SK-N-SH treated with all-trans-retinoic acid at 6 μM for 48 hours (cell line): ENCODE measurements at regions not wholly inside any gene's neighbourhood (a gene's known extent, or its start where the extent isn't known, plus 50 kb on each side); places are given as distances from the start of the nearest gene placed in this dataset.

Source experiments
- ARNTL ChIP-seq: fragments of 450-650 bp; formaldehyde crosslinking; IDR thresholded peaks from 2 replicates; pipeline ENCODE4 v1.5.0; 2020; ENCODE audit warnings: low read depth, mild to moderate bottlenecking, moderate library complexity, borderline replicate concordance
- TF ChIP-seq, protein P1 (sequence below): fragments of 250-450 bp; sonication (Bioruptor Pico); IDR thresholded peaks from 2 replicates; pipeline ENCODE4 v1.8.0; 2020; ENCODE audit warnings: mild to moderate bottlenecking, moderate library complexity, borderline replicate concordance

DNA sequence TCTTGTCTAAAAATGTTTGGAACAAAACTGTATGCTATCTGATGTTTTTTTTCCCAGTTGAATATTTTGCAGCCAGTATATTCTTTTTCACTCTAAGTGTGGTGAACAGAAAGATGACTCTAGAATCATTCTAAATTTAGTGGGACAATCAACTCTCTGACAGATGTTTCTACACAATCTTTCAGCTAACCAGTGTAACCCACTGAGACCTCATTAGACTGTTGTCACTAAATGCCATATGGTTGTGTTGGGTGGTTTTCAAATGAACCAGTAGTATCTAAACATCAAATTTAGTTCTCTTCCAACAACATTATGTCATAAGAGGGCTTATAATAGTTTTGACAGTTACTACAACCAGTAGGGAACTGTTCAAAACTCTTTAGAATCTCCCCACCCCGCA is 129.6 kb upstream of the PRLR start:
- TF ChIP-seq ARNTL (CRISPR knock-in tag): no peak
- TF ChIP-seq, protein P1, sequence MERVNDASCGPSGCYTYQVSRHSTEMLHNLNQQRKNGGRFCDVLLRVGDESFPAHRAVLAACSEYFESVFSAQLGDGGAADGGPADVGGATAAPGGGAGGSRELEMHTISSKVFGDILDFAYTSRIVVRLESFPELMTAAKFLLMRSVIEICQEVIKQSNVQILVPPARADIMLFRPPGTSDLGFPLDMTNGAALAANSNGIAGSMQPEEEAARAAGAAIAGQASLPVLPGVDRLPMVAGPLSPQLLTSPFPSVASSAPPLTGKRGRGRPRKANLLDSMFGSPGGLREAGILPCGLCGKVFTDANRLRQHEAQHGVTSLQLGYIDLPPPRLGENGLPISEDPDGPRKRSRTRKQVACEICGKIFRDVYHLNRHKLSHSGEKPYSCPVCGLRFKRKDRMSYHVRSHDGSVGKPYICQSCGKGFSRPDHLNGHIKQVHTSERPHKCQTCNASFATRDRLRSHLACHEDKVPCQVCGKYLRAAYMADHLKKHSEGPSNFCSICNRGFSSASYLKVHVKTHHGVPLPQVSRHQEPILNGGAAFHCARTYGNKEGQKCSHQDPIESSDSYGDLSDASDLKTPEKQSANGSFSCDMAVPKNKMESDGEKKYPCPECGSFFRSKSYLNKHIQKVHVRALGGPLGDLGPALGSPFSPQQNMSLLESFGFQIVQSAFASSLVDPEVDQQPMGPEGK (CRISPR knock-in tag): no peak
